HepG2 (cell line): ENCODE measurements at regions not wholly inside any gene's neighbourhood (a gene's known extent, or its start where the extent isn't known, plus 50 kb on each side); places are given as distances from the start of the nearest gene placed in this dataset.

Experiments
- ATAC-seq: fragments of 200-7000 bp; cut with Tn5 transposase; 3 replicates; pipeline ENCODE4 v1.9.1; 2020; ENCODE audit warnings: mild to moderate bottlenecking, moderate library complexity
- BruUV-seq: library from RNA; stranded (reverse); fragments of 400-500 nt; replicated peaks from 2 replicates; lab custom pipeline; 2021; lab: Mats Ljungman, UMichigan
- CTCF ChIA-PET: fragments of 300-600 bp; formaldehyde crosslinking; extraction: SDS; loops from one replicate; lab custom pipeline; 2021; ENCODE audit warnings: low total read pairs, inconsistent platforms, low intra/inter-chr PET ratio; lab: Yijun Ruan, JAX
- POLR2A ChIA-PET: fragments of 350-600 bp; sonication (Branson Sonifier 250); formaldehyde crosslinking; loops from one replicate; lab custom pipeline; 2020; ENCODE audit warnings: antibody characterized with exemption, inconsistent platforms; lab: Yijun Ruan, JAX
- DNase-seq: peaks from one replicate; pipeline ENCODE4 v3.0.0-alpha.2; 2015; ENCODE audit warnings: low spot score
- FAIRE-seq: peaks from 3 replicates; lab custom pipeline; 2011; peaks lifted over from hg19 to GRCh38; lab: Jason Lieb, UNC
- H2AFZ ChIP-seq: one replicate; pipeline ENCODE4 v1.6.1; 2011; ENCODE audit warnings: low read length, inconsistent platforms
- H3K27ac ChIP-seq: fragments of 300-600 bp; 3 replicates; pipeline ENCODE4 v1.8.0; 2011; ENCODE audit warnings: mixed run types, mild to moderate bottlenecking, mixed read lengths, low read length, inconsistent platforms; ENCODE audit not compliant: insufficient read depth; ENCODE audit errors: extremely low read length
- H3K27me3 ChIP-seq, 2 experiments: fragments of 200-600 bp in 1 of 2; 2 replicates in 1 of 2; 3 replicates in 1 of 2; pipeline versions ENCODE4 v1.6.0 to v1.8.0; 2011; ENCODE audit warnings: low read length in 2 of 2, mild to moderate bottlenecking in 2 of 2, moderate library complexity in 2 of 2, inconsistent platforms in 1 of 2; ENCODE audit not compliant: insufficient read depth in 2 of 2, control insufficient read depth in 1 of 2
- H3K36me3 ChIP-seq, 2 experiments: fragments of 200-600 bp in 1 of 2; replicated peaks in 1 of 2; 2 replicates in 1 of 2; 3 replicates in 1 of 2; pipeline versions ENCODE4 v1.5.1 to v1.8.0; 2011; ENCODE audit warnings: low read length in 2 of 2, inconsistent platforms in 1 of 2; ENCODE audit not compliant: insufficient read depth in 2 of 2, control insufficient read depth in 1 of 2
- H3K4me1 ChIP-seq: 2 replicates; pipeline ENCODE4 v1.5.1; 2012; ENCODE audit warnings: low read length, inconsistent platforms; ENCODE audit not compliant: insufficient read depth
- H3K4me2 ChIP-seq: 2 replicates; pipeline ENCODE4 v1.6.0; 2011; ENCODE audit warnings: low read depth, low read length, inconsistent platforms
- H3K4me3 ChIP-seq, 3 experiments: fragments of 200-600 bp in 1 of 3; sonication (generic), shearing (Covaris generic) in 1 of 3; replicated peaks in 1 of 3; 2 replicates each; pipeline ENCODE4 v1.5.1; 2011 to 2016; ENCODE audit warnings: low read length in 3 of 3, inconsistent platforms in 2 of 3, low read depth in 2 of 3, mild to moderate bottlenecking in 2 of 3, control low read depth in 1 of 3, mixed read lengths in 1 of 3; ENCODE audit not compliant: insufficient read depth in 1 of 3
- H3K79me2 ChIP-seq: one replicate; pipeline ENCODE4 v1.6.1; 2011; ENCODE audit warnings: low read length, inconsistent platforms; ENCODE audit not compliant: insufficient read depth
- H3K9ac ChIP-seq: 2 replicates; pipeline ENCODE4 v1.6.0; 2011; ENCODE audit warnings: mild to moderate bottlenecking, low read depth, low read length, inconsistent platforms; ENCODE audit not compliant: insufficient read depth
- H3K9me3 ChIP-seq: 2 replicates; pipeline ENCODE4 v1.5.1; 2012; ENCODE audit warnings: mild to moderate bottlenecking, low read length
- H4K20me1 ChIP-seq: 2 replicates; pipeline ENCODE4 v1.6.0; 2011; ENCODE audit warnings: inconsistent platforms, mild to moderate bottlenecking, low read length, moderate library complexity; ENCODE audit not compliant: insufficient read depth
- AKAP8 ChIP-seq: sonication (generic); formaldehyde crosslinking; IDR thresholded peaks from 2 replicates; pipeline ENCODE4 v1.5.1; 2020; ENCODE audit warnings: mild to moderate bottlenecking, missing genetic modification reagents
- DMTF1 ChIP-seq: sonication (generic); formaldehyde crosslinking; IDR thresholded peaks from 2 replicates; pipeline ENCODE4 v1.4.0; 2020; ENCODE audit warnings: mild to moderate bottlenecking, missing genetic modification reagents
- GTF3A ChIP-seq: sonication (generic); formaldehyde crosslinking; conservative IDR thresholded peaks from 2 replicates; pipeline ENCODE4 v1.4.0; 2020; ENCODE audit warnings: mild to moderate bottlenecking, missing genetic modification reagents
- PCBP2 ChIP-seq: fragments of 200-400 bp; formaldehyde crosslinking; optimal IDR thresholded peaks from 2 replicates; pipeline ENCODE3; 2018; ENCODE audit warnings: low read length, low read depth; ENCODE audit not compliant: poor library complexity, severe bottlenecking
- PRDM4 ChIP-seq: sonication (generic); formaldehyde crosslinking; IDR thresholded peaks from 2 replicates; pipeline ENCODE4 v1.9.0; 2021; ENCODE audit warnings: missing genetic modification reagents, borderline replicate concordance
- REL ChIP-seq: sonication (generic); formaldehyde crosslinking; conservative IDR thresholded peaks from 2 replicates; pipeline ENCODE4 v1.8.0; 2022; ENCODE audit warnings: mild to moderate bottlenecking, missing genetic modification reagents, moderate library complexity
- THAP9 ChIP-seq: sonication (generic); formaldehyde crosslinking; IDR thresholded peaks from 2 replicates; pipeline ENCODE4; 2020; ENCODE audit warnings: missing genetic modification reagents, mild to moderate bottlenecking, borderline replicate concordance
- TRIM22 ChIP-seq: fragments of 450-650 bp; IDR thresholded peaks from 2 replicates; pipeline ENCODE4 v1.6.1; 2017
- WGBS: methylation state at CpG from one replicate; pipeline ENCODE4 v1.1.6; 2017; ENCODE audit warnings: low lambda C conversion rate; 5-methylcytosine and 5-hydroxymethylcytosine counted together
- in situ Hi-C: cut with HindIII; loops from 2 replicates; pipeline ENCODE4 v1.10.0; 2017; ENCODE audit warnings: low pct_unique_long_range_greater_than_20kb; ENCODE audit not compliant: extremely low pct_ligation_motif_present
- intact Hi-C: fragments of 100-400 bp; cut with micrococcal nuclease; formaldehyde crosslinking; loops from one replicate; pipeline ENCODE4 v1.10.0; 2022; ENCODE audit not compliant: unreplicated experiment
- TF ChIP-seq, protein P1 (sequence below): sonication (generic); formaldehyde crosslinking; IDR thresholded peaks from 2 replicates; pipeline ENCODE4 v1.5.1; 2020; ENCODE audit warnings: mild to moderate bottlenecking, missing genetic modification reagents, moderate library complexity

DNA sequence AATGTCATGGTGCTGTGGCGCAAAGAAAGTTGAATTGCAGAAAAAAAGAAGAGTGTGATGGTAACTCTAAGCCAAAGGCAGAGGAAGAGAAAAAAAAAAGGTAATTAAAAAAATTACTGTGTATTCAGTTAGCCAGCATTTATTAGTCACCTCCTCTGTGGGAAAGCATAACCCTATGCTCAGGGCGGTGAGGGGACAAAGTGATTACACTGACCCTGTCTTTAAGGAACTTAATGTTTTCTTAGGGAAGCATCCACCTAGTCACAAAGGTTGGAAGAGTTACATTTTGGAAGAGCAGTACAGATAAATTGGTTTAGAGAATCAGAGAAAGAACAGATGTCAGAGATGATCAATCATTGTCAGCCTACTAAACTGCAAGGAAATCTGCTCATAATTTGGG, 410.3 kb downstream of the CDH11 start:
- no TSS peak for BruUV-seq
- no peaks in the 10 kb centered on the region for H3K79me2 ChIP-seq
- intact Hi-C loops (no loop called here), in situ Hi-C loops (no loop called here)
- H3K4me2 ChIP-seq = no peak overlapping the region
- H3K27me3 ChIP-seq = no peaks in the 10 kb centered on the region
- FAIRE-seq (no peak), ATAC-seq (no peak), DNase-seq (no peak)
- 21% methylated on average over 2 of the region's 2 CpGs for WGBS
- no peak overlapping the region for H2AFZ ChIP-seq
- peaks cover 87% of the 10 kb centered on the region for H3K9me3 ChIP-seq
- no peak overlapping the region for H3K9ac ChIP-seq
- H3K36me3 ChIP-seq = no peaks in the 10 kb centered on the region
- no peak overlapping the region for H3K4me3 ChIP-seq
- ChIA-PET CTCF (no interaction called here), POLR2A (no interaction called here)
- no peak overlapping the region for H3K27ac ChIP-seq
- H3K4me1 ChIP-seq = no peaks in the 10 kb centered on the region
- no peaks in the 10 kb centered on the region for H4K20me1 ChIP-seq
- TF ChIP-seq DMTF1 (CRISPR knock-in tag) (no peak), GTF3A (CRISPR knock-in tag) (no peak), THAP9 (CRISPR knock-in tag) (no peak), PCBP2 (no peak), AKAP8 (CRISPR knock-in tag) (no peak), PRDM4 (CRISPR knock-in tag) (no peak), TRIM22 (no peak), REL (CRISPR knock-in tag) (no peak)
- TF ChIP-seq, protein P1, sequence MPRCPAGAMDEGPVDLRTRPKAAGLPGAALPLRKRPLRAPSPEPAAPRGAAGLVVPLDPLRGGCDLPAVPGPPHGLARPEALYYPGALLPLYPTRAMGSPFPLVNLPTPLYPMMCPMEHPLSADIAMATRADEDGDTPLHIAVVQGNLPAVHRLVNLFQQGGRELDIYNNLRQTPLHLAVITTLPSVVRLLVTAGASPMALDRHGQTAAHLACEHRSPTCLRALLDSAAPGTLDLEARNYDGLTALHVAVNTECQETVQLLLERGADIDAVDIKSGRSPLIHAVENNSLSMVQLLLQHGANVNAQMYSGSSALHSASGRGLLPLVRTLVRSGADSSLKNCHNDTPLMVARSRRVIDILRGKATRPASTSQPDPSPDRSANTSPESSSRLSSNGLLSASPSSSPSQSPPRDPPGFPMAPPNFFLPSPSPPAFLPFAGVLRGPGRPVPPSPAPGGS (CRISPR knock-in tag) = no peak
